ENCODE measurements at regions not wholly inside any gene's neighbourhood (a gene's known extent, or its start where the extent isn't known, plus 50 kb on each side); places are given as distances from the start of the nearest gene placed in this dataset.

GRCh38 chr2:34660741-34661140 is 1061.6 kb upstream of the FAM98A start:
- no peak for TF ChIP-seq CTCF (IDR thresholded peaks at IDR 0.05)
- TF ChIP-seq POLR2A (IDR thresholded peaks at IDR 0.05) = no peak
- no peak for TF ChIP-seq POLR2AphosphoS5 (IDR thresholded peaks at IDR 0.05)
- TF ChIP-seq EP300 (IDR thresholded peaks at IDR 0.05) = no peak
